Cardiac fibroblast (primary cell): ENCODE measurements at regions not wholly inside any gene's neighbourhood (a gene's known extent, or its start where the extent isn't known, plus 50 kb on each side); places are given as distances from the start of the nearest gene placed in this dataset.

Source experiments
- DNase-seq, 2 donors: peaks; one replicate each; pipeline versions ENCODE4 v3.0.0 to v3.0.0-alpha.2; 2010; ENCODE audit warnings: low read depth in 2 of 2
- H3K4me3 ChIP-seq, 2 donors: replicated peaks in 1 of 2; 1 replicate in 1 of 2; 2 replicates in 1 of 2; pipeline ENCODE4 v1.5.1; 2011; ENCODE audit warnings: low read depth in 2 of 2, low read length in 2 of 2, mild to moderate bottlenecking in 2 of 2, moderate library complexity in 1 of 2
- CTCF ChIP-seq: IDR thresholded peaks from one replicate; pipeline ENCODE4 v1.5.1; 2011; ENCODE audit warnings: low read depth, mild to moderate bottlenecking, low read length, inconsistent platforms

GRCh38 chr4:54973784-54974183 is 151.6 kb downstream of the KDR start:
- H3K4me3 ChIP-seq, result no peak overlapping the region
- no peak for DNase-seq
- TF ChIP-seq CTCF, result no peak

- peak; percentile 70 to 76 for DNase-seq
- no peak overlapping the region for H3K4me3 ChIP-seq
- peak; percentile 65 for TF ChIP-seq CTCF
Observed at GRCh38 chr4:54971474-54971950, 153.9 kb downstream of the KDR start.

GRCh38 chr4:54967289-54967688 is 158.1 kb downstream of the KDR start:
- no peak for DNase-seq
- H3K4me3 ChIP-seq, result no peak overlapping the region
- no peak for TF ChIP-seq CTCF

GRCh38 chr4:54961357-54961975 is 163.9 kb downstream of the KDR start:
- peak; percentile 54 to 65 for DNase-seq
- H3K4me3 ChIP-seq, result no peak overlapping the region
- peak; percentile 62 for TF ChIP-seq CTCF

DNA sequence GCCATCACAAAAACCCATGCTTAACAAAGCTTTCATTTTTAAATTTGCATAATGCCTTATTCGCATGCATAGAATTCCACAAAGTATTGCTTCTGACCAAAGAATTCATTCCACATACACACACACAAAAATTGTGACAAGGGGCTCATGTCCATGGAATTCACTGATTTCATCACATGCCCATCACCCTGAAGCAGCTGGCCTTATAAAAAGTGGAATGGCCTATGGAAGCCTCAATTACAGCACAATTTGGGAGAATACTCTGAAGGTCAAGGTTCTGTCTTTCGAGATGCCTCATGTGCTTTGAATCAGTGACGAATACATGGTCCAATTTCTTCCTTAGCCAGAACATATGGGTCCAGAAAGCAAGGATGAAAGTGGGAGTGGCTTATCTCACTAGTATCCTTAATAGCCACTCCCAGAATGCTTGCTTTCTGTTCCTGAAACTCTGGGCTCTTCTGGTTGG is 165.7 kb downstream of the KDR start:
- TF ChIP-seq CTCF, result no peak
- peak; percentile 56 to 79 for DNase-seq
- no peak overlapping the region for H3K4me3 ChIP-seq

DNA sequence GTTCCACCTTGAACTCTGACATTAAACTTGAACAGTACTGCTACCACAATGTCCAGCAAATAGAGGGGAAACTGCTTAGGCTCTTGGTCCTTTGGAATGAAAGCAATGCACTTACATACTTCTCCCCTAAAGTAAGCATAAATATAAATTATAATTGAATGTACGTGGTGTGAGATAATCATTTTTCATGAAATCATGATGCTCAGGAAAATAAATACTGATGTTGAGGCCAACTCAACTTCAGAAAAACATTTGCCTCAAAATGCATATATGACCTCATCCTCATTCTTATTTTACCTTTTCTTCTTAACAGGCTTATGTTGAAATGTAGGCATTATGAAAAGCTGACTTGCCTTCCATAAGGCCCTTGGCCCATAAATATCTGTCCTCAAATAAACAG is 166.3 kb downstream of the KDR start:
- no peak for DNase-seq
- no peak for TF ChIP-seq CTCF

GRCh38 chr4:54958236-54958635 is 167.2 kb downstream of the KDR start:
- no peak overlapping the region for H3K4me3 ChIP-seq
- no peak for TF ChIP-seq CTCF

More for the DNA sequence above, 166.3 kb downstream of the KDR start:
- no peak overlapping the region for H3K4me3 ChIP-seq

More at GRCh38 chr4:54958236-54958635, 167.2 kb downstream of the KDR start:
- peak in 1 of 2 donors; percentile 26 for DNase-seq
